Osteoblast (primary cell): ENCODE measurements at regions not wholly inside any gene's neighbourhood (a gene's known extent, or its start where the extent isn't known, plus 50 kb on each side); places are given as distances from the start of the nearest gene placed in this dataset.
A peak's percentile ranks its signal among the peaks of the same experiment; 100 is the strongest.

Source experiments
- DNase-seq: peaks from one replicate; pipeline ENCODE4 v3.0.0; 2011; ENCODE audit warnings: low spot score, mixed read lengths; ENCODE audit not compliant: insufficient read length; ENCODE audit errors: missing footprints
- H2AFZ ChIP-seq: 2 replicates; pipeline ENCODE4 v1.6.0; 2011; ENCODE audit warnings: mild to moderate bottlenecking, low read length
- H3K27ac ChIP-seq: 2 replicates; pipeline ENCODE4 v1.5.1; 2011; ENCODE audit warnings: mild to moderate bottlenecking, low read depth, low read length, moderate library complexity
- H3K27me3 ChIP-seq: 2 replicates; pipeline ENCODE4 v1.6.0; 2012; ENCODE audit warnings: mild to moderate bottlenecking, control low read depth, inconsistent platforms, low read length, moderate library complexity; ENCODE audit not compliant: insufficient read depth
- H3K36me3 ChIP-seq: 2 replicates; pipeline ENCODE4 v1.5.1; 2011; ENCODE audit warnings: mild to moderate bottlenecking, low read length, control low read depth, moderate library complexity; ENCODE audit not compliant: insufficient read depth
- H3K4me1 ChIP-seq: 2 replicates; pipeline ENCODE4 v1.5.1; 2011; ENCODE audit warnings: mild to moderate bottlenecking, low read length, control low read depth, moderate library complexity; ENCODE audit not compliant: insufficient read depth
- H3K4me2 ChIP-seq: 2 replicates; pipeline ENCODE4 v1.6.0; 2011; ENCODE audit warnings: mild to moderate bottlenecking, low read length; ENCODE audit not compliant: insufficient read depth
- H3K4me3 ChIP-seq: fragments of 200-600 bp; sonication (generic); 3 replicates; pipeline ENCODE4 v1.5.1; 2012; ENCODE audit warnings: mild to moderate bottlenecking, low read length, inconsistent platforms; ENCODE audit not compliant: insufficient read depth
- H3K79me2 ChIP-seq: 2 replicates; pipeline ENCODE4 v1.6.0; 2012; ENCODE audit warnings: mild to moderate bottlenecking, low read length, control low read depth, inconsistent platforms; ENCODE audit not compliant: insufficient read depth
- H3K9me3 ChIP-seq: 2 replicates; pipeline ENCODE4 v1.5.1; 2011; ENCODE audit warnings: low read depth, low read length, control low read depth
- H4K20me1 ChIP-seq: 2 replicates; pipeline ENCODE4 v1.6.0; 2012; ENCODE audit warnings: mild to moderate bottlenecking, low read length, control low read depth; ENCODE audit not compliant: insufficient read depth
- TF ChIP-seq, protein P1 (sequence below): IDR thresholded peaks from 2 replicates; pipeline ENCODE4 v1.5.1; 2011; ENCODE audit warnings: mild to moderate bottlenecking, low read depth, low read length, moderate library complexity; ENCODE audit errors: extremely low read depth

DNA sequence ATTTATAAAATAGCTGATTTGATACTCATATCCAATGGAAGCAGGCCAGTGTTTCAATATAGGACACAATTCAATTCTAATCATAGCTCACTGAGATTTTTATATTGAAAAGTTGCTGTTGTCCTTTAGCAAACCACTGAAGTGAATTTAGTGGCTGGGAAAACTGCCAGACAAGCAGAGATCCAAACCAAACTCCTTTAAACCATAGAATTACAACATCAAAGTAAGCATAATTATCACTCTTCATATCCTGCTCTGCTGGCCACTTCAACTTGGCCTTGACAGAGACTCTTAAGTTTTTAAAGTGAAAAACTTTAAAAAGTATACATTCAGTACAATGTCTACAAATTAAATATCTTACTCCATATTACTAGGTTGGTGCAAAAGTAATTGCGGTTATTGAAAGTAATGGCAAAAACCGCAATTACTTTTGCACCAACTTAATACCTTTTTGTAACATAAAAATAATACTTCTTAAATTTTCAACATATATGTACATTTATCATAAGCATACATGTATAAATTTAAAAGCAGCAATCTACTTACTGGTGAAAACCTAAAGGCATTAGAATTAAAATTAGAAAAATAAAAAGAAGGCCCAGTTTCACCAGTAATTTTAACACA is 433.0 kb downstream of the PCDH10 start:
- no peak overlapping the region for H3K4me3 ChIP-seq
- no peaks in the 10 kb centered on the region for H3K27me3 ChIP-seq
- no peaks in the 10 kb centered on the region for H3K9me3 ChIP-seq
- TF ChIP-seq, protein P1, sequence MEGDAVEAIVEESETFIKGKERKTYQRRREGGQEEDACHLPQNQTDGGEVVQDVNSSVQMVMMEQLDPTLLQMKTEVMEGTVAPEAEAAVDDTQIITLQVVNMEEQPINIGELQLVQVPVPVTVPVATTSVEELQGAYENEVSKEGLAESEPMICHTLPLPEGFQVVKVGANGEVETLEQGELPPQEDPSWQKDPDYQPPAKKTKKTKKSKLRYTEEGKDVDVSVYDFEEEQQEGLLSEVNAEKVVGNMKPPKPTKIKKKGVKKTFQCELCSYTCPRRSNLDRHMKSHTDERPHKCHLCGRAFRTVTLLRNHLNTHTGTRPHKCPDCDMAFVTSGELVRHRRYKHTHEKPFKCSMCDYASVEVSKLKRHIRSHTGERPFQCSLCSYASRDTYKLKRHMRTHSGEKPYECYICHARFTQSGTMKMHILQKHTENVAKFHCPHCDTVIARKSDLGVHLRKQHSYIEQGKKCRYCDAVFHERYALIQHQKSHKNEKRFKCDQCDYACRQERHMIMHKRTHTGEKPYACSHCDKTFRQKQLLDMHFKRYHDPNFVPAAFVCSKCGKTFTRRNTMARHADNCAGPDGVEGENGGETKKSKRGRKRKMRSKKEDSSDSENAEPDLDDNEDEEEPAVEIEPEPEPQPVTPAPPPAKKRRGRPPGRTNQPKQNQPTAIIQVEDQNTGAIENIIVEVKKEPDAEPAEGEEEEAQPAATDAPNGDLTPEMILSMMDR: no peak
- H4K20me1 ChIP-seq: no peaks in the 10 kb centered on the region
- no peak overlapping the region for H3K4me2 ChIP-seq
- no peak for DNase-seq
- H3K4me1 ChIP-seq: no peaks in the 10 kb centered on the region
- H3K27ac ChIP-seq: no peak overlapping the region
- H2AFZ ChIP-seq: no peak overlapping the region
- no peaks in the 10 kb centered on the region for H3K79me2 ChIP-seq
- no peaks in the 10 kb centered on the region for H3K36me3 ChIP-seq

DNA sequence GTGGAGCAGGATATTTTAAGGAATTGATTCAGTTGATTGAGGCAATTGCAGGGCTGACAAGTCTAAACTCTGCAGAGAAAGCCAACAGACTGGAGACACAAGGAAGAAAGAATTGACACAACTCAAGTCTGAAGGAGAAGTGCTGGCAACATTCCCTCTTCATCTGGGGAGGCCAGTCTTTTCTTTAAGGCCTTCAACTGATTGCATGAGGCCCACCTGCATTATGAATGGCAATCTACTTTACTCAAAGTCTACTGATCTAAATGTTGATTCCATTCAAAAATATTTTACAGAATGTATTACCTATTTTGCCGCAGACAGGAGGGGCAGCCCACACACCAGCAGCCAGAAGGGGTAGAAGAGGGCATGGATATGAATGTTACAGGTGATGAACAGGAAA is 425.2 kb downstream of the PCDH10 start:
- Histone ChIP-seq H2AFZ (no peak overlapping the region), H3K79me2 (no peaks in the 10 kb centered on the region), H3K27ac (no peak overlapping the region), H4K20me1 (no peaks in the 10 kb centered on the region), H3K4me3 (no peak overlapping the region), H3K9me3 (no peaks in the 10 kb centered on the region), H3K36me3 (no peaks in the 10 kb centered on the region), H3K4me2 (no peak overlapping the region), H3K4me1 (no peaks in the 10 kb centered on the region), H3K27me3 (no peaks in the 10 kb centered on the region)
- TF ChIP-seq, protein P1: no peak
- DNase-seq: no peak

DNA sequence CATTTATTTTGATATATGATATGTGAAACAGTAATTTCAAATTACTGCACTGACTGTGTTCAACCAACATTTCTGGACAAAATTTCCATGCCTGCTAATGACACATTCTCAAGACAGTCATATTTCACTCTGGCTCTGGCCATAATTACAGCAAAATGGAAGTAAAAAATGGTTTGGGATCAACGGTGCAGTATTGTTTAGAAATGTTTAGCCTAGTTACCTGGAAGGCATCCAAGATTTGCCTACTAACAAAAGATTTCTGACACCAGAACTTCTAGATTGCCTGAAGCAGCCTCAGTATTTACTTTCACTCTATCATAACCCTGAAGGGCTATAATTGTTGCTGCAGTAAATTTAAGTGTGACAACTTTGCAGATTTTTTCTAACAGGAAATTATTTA is 416.3 kb downstream of the PCDH10 start:
- Histone ChIP-seq H3K79me2 (no peaks in the 10 kb centered on the region), H4K20me1 (no peaks in the 10 kb centered on the region), H3K4me2 (peak overlapping the region; percentile 42), H3K27me3 (no peaks in the 10 kb centered on the region), H3K27ac (no peak overlapping the region), H3K4me1 (no peaks in the 10 kb centered on the region), H2AFZ (no peak overlapping the region), H3K36me3 (no peaks in the 10 kb centered on the region), H3K9me3 (no peaks in the 10 kb centered on the region), H3K4me3 (peak overlapping the region; percentile 2)
- TF ChIP-seq, protein P1: no peak
- no peak for DNase-seq

DNA sequence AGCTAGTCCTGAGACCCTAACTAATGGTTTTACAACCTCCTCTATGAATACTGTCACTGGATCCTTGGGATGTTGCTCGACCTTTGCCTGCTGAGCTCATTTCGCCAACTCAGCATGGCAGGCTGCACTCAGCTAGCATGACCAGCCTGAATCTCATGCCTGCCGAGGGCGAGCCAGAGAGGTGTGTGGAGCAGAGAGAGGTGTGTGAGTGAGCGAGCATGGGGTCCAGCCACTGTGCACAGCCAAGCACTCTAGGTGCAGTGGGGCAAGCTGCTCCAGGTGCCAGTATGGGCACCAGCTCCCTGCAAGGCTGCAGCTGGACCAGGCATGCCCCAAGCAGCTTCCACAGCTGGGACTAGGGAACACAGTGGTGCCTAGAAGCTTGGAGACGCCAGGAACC is 410.9 kb downstream of the PCDH10 start:
- TF ChIP-seq, protein P1: no peak
- Histone ChIP-seq H3K9me3 (no peaks in the 10 kb centered on the region), H3K4me1 (no peaks in the 10 kb centered on the region), H3K27ac (no peak overlapping the region), H4K20me1 (no peaks in the 10 kb centered on the region), H3K4me3 (no peak overlapping the region), H3K79me2 (no peaks in the 10 kb centered on the region), H3K27me3 (no peaks in the 10 kb centered on the region), H3K4me2 (no peak overlapping the region), H3K36me3 (no peaks in the 10 kb centered on the region), H2AFZ (no peak overlapping the region)
- no peak for DNase-seq
